ENCODE measurements at regions not wholly inside any gene's neighbourhood (a gene's known extent, or its start where the extent isn't known, plus 50 kb on each side); places are given as distances from the start of the nearest gene placed in this dataset.

GRCh38 chr3:137695351-137695750 lies 68.8 kb upstream of the SOX14 start:
- TF ChIP-seq EP300 (IDR thresholded peaks at IDR 0.05), result no peak
- no peak for TF ChIP-seq CTCF (IDR thresholded peaks at IDR 0.05)
- TF ChIP-seq USF2 (IDR thresholded peaks at IDR 0.05), result no peak
- TF ChIP-seq RAD21 (conservative IDR thresholded peaks at IDR 0.05 in 1 of 2, IDR thresholded peaks at IDR 0.05 in 1 of 2), result no peak
- no peak for TF ChIP-seq POLR2AphosphoS2 (conservative IDR thresholded peaks at IDR 0.05; ENCODE audit: low read length)
- TF ChIP-seq CBX8 (IDR thresholded peaks at IDR 0.05), result no peak
- no peak for TF ChIP-seq HES2 (IDR thresholded peaks at IDR 0.05)
- TF ChIP-seq KDM1A (IDR thresholded peaks at IDR 0.05; ENCODE audit: low read depth), result no peak

All from A549 (cell line).